GM10266 (cell line): ENCODE measurements at regions not wholly inside any gene's neighbourhood (a gene's known extent, or its start where the extent isn't known, plus 50 kb on each side); places are given as distances from the start of the nearest gene placed in this dataset.
"Not testable (repeated sequence)": the region's sequence is repeated elsewhere in the genome, so short reads cannot be mapped to it uniquely, and the experiment has no call there.

ENCODE experiments used
- DNase-seq: peaks from one replicate; pipeline ENCODE4 v3.0.0; 2012; ENCODE audit errors: extremely low spot score
- CTCF ChIP-seq: IDR thresholded peaks from 2 replicates; pipeline ENCODE4 v1.5.1; 2012; ENCODE audit warnings: mild to moderate bottlenecking, low read depth; ENCODE audit not compliant: control insufficient read depth, insufficient read depth; ENCODE audit errors: missing control alignments

- no peak for DNase-seq
- TF ChIP-seq CTCF = no peak
These were observed 487.5 kb upstream of the GRIN3A start for GRCh38 chr9:102225841-102226441.

DNA sequence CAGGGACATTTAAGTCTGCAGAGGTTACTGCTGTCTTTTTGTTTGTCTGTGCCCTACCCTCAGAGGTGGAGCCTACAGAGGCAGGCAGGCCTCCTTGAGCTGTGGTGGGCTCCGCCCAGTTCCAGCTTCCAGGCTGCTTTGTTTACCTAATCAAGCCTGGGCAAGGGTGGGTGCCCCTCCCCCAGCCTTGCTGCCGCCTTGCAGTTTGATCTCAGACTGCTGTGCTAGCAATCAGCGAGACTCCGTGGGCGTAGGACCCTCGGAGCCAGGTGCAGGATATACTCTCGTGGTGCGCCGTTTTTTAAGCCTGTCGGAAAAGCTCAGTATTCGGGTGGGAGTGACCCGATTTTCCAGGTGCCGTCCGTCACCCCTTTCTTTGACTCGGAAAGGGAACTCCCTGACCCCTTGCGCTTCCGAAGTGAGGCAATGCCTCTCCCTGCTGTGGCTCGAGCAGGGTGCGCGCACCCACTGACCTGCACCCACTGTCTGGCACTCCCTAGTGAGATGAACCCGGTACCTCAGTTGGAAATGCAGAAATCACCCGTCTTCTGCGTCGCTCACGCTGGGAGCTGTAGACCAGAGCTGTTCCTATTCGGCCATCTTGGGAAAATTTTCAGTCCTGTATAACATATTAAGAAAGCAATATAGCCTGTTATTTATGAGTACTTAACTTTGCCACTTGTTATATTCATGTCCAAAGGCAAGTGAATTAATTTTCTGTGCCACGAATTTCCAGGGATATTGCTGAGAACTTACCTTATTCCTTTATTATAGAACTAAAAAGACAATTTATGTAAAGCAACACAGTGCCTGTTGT lies 485.1 kb upstream of the GRIN3A start:
- not testable (repeated sequence) for DNase-seq

DNA sequence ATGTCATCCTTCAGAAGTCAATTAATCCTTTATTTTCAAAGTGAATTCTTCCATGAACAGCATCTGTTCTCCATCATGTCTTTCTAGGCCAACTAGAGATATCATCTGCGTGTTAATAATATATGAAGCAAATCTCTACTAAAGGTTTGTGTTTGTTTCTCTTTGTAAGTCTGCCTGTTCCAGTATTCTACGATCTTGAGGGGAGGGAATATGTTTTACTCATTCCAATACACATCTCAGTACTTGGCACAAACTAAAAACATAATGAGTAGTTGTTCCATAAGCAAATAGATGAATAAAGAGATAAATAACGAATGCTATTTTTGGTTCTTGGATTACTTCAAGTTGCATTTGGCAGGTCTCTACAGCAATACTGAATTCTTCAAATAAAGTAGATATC lies 470.7 kb upstream of the GRIN3A start:
- no peak for TF ChIP-seq CTCF
- no peak for DNase-seq

- TF ChIP-seq CTCF = no peak
- no peak for DNase-seq
These were observed 468.0 kb upstream of the GRIN3A start for GRCh38 chr9:102206432-102206831.

DNA sequence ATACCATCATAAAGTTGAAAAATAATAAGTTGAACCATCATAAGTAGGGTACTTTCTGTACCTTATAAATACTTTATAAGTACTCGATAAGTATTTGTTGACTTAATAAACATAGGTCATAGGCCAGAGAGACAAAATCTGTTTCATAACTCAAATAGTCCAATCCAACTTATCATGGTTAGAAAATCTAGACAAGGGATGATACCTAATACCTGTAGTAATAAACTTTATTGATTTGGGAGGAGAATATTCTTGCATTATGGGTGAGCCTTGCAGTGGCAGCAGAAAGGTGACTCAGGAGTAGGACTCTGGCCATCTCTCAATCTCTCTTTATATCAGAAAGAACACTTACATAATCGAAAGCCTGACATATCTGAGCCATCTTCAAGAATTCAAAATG lies 466.8 kb upstream of the GRIN3A start:
- no peak for DNase-seq
- TF ChIP-seq CTCF = no peak

GRCh38 chr9:102202126-102202525 lies 463.7 kb upstream of the GRIN3A start:
- DNase-seq = no peak
- TF ChIP-seq CTCF = no peak

GRCh38 chr9:102185962-102186361 lies 447.5 kb upstream of the GRIN3A start:
- TF ChIP-seq CTCF = no peak
- no peak for DNase-seq
